ENCODE measurements at regions not wholly inside any gene's neighbourhood (a gene's known extent, or its start where the extent isn't known, plus 50 kb on each side); places are given as distances from the start of the nearest gene placed in this dataset.

- TF ChIP-seq CTCF (IDR thresholded peaks at IDR 0.05; ENCODE audit: low read length) (no peak), EZH2 (IDR thresholded peaks at IDR 0.05; ENCODE audit: borderline replicate concordance, low read length) (no peak)
- Histone ChIP-seq H2AFZ (ENCODE audit: low read length) (no peak overlapping the region), H3K27ac (ENCODE audit: low read depth, low read length, poor library complexity, severe bottlenecking) (no peak overlapping the region), H3K79me2 (ENCODE audit: insufficient read depth, low read length) (no peaks in the 10 kb centered on the region), H3K9ac (ENCODE audit: low read length) (no peak overlapping the region), H3K4me2 (ENCODE audit: low read length) (no peak overlapping the region), H3K9me2 (ENCODE audit: low read depth, low read length) (no peaks in the 10 kb centered on the region), H3K27me3 (ENCODE audit: insufficient read depth, low read length) (no peaks in the 10 kb centered on the region), H3K4me1 (ENCODE audit: insufficient read depth, low read length, severe bottlenecking) (no peaks in the 10 kb centered on the region), H3K9me3 (ENCODE audit: low read length) (no peaks in the 10 kb centered on the region), H4K20me1 (ENCODE audit: insufficient read depth, low read length) (no peaks in the 10 kb centered on the region), H3F3A (ENCODE audit: insufficient read depth, low read length) (no peaks in the 10 kb centered on the region), H3K36me3 (ENCODE audit: insufficient read depth, low read length) (no peaks in the 10 kb centered on the region), H3K4me3 (ENCODE audit: low read depth, low read length, poor library complexity, severe bottlenecking) (no peak overlapping the region)
Observed at GRCh38 chr10:128257428-128257827, 131.2 kb upstream of the MKI67 start.

GRCh38 chr10:128258421-128258976, 132.3 kb upstream of the MKI67 start:
- H3K9ac ChIP-seq (ENCODE audit: low read length): no peak overlapping the region
- H3K9me2 ChIP-seq (ENCODE audit: low read depth, low read length): no peaks in the 10 kb centered on the region
- no peaks in the 10 kb centered on the region for H3K4me1 ChIP-seq (ENCODE audit: insufficient read depth, low read length, severe bottlenecking)
- no peaks in the 10 kb centered on the region for H3K27me3 ChIP-seq (ENCODE audit: insufficient read depth, low read length)
- no peaks in the 10 kb centered on the region for H4K20me1 ChIP-seq (ENCODE audit: insufficient read depth, low read length)
- no peaks in the 10 kb centered on the region for H3K9me3 ChIP-seq (ENCODE audit: low read length)
- TF ChIP-seq EZH2 (IDR thresholded peaks at IDR 0.05; ENCODE audit: borderline replicate concordance, low read length) (no peak), CTCF (IDR thresholded peaks at IDR 0.05; ENCODE audit: low read length) (no peak)
- no peaks in the 10 kb centered on the region for H3F3A ChIP-seq (ENCODE audit: insufficient read depth, low read length)
- H3K4me3 ChIP-seq (ENCODE audit: low read depth, low read length, poor library complexity, severe bottlenecking): no peak overlapping the region
- H3K4me2 ChIP-seq (ENCODE audit: low read length): no peak overlapping the region
- H3K27ac ChIP-seq (ENCODE audit: low read depth, low read length, poor library complexity, severe bottlenecking): no peak overlapping the region
- no peaks in the 10 kb centered on the region for H3K79me2 ChIP-seq (ENCODE audit: insufficient read depth, low read length)
- H2AFZ ChIP-seq (ENCODE audit: low read length): no peak overlapping the region
- H3K36me3 ChIP-seq (ENCODE audit: insufficient read depth, low read length): no peaks in the 10 kb centered on the region

GRCh38 chr10:128263891-128264688, 137.9 kb upstream of the MKI67 start:
- H3K9me3 ChIP-seq (ENCODE audit: low read length): no peaks in the 10 kb centered on the region
- no peak overlapping the region for H3K4me3 ChIP-seq (ENCODE audit: low read depth, low read length, poor library complexity, severe bottlenecking)
- no peak overlapping the region for H3K9ac ChIP-seq (ENCODE audit: low read length)
- H3K9me2 ChIP-seq (ENCODE audit: low read depth, low read length): no peaks in the 10 kb centered on the region
- no peak overlapping the region for H3K27ac ChIP-seq (ENCODE audit: low read depth, low read length, poor library complexity, severe bottlenecking)
- no peaks in the 10 kb centered on the region for H3K79me2 ChIP-seq (ENCODE audit: insufficient read depth, low read length)
- no peaks in the 10 kb centered on the region for H4K20me1 ChIP-seq (ENCODE audit: insufficient read depth, low read length)
- H3K36me3 ChIP-seq (ENCODE audit: insufficient read depth, low read length): no peaks in the 10 kb centered on the region
- TF ChIP-seq EZH2 (IDR thresholded peaks at IDR 0.05; ENCODE audit: borderline replicate concordance, low read length) (no peak), CTCF (IDR thresholded peaks at IDR 0.05; ENCODE audit: low read length) (peak; percentile 76)
- no peak overlapping the region for H2AFZ ChIP-seq (ENCODE audit: low read length)
- 0 out of 2 replicates have a peak, but pooled peaks cover 5% of the 10 kb centered on the region for H3K27me3 ChIP-seq (ENCODE audit: insufficient read depth, low read length)
- no peaks in the 10 kb centered on the region for H3F3A ChIP-seq (ENCODE audit: insufficient read depth, low read length)
- H3K4me1 ChIP-seq (ENCODE audit: insufficient read depth, low read length, severe bottlenecking): no peaks in the 10 kb centered on the region
- H3K4me2 ChIP-seq (ENCODE audit: low read length): no peak overlapping the region
